KMS-11 (cell line): ENCODE measurements at regions not wholly inside any gene's neighbourhood (a gene's known extent, or its start where the extent isn't known, plus 50 kb on each side); places are given as distances from the start of the nearest gene placed in this dataset.

Source experiments
- H2AFZ ChIP-seq: fragments of 200-600 bp; sonication (generic); 2 replicates; pipeline ENCODE4 v1.6.1; 2016; ENCODE audit warnings: antibody characterized with exemption, mixed run types, low read depth
- H3K27ac ChIP-seq: fragments of 200-600 bp; sonication (generic); 2 replicates; pipeline ENCODE4 v1.6.1; 2016; ENCODE audit warnings: mild to moderate bottlenecking, mixed run types
- H3K27me3 ChIP-seq: fragments of 200-600 bp; sonication (generic); 2 replicates; pipeline ENCODE4 v1.6.1; 2017; ENCODE audit warnings: mild to moderate bottlenecking, low read depth, mixed run types, moderate library complexity; ENCODE audit not compliant: insufficient read depth
- H3K36me3 ChIP-seq: fragments of 200-600 bp; sonication (generic); 2 replicates; pipeline ENCODE4 v1.6.1; 2017; ENCODE audit warnings: mild to moderate bottlenecking, mixed run types; ENCODE audit not compliant: insufficient read depth
- H3K4me1 ChIP-seq: fragments of 200-600 bp; sonication (generic); 2 replicates; pipeline ENCODE4 v1.6.1; 2016; ENCODE audit warnings: mild to moderate bottlenecking, low read depth, mixed run types; ENCODE audit not compliant: poor library complexity, severe bottlenecking
- H3K4me2 ChIP-seq: fragments of 200-600 bp; sonication (generic); 2 replicates; pipeline ENCODE4 v1.7.0; 2016; ENCODE audit warnings: mild to moderate bottlenecking, mixed run types
- H3K4me3 ChIP-seq: fragments of 200-600 bp; sonication (generic); IDR thresholded peaks from 2 replicates; pipeline ENCODE4 v1.6.1; 2017; ENCODE audit warnings: low read depth, low read length, mixed read lengths; ENCODE audit not compliant: insufficient read depth
- H3K79me2 ChIP-seq: fragments of 200-600 bp; sonication (generic); 2 replicates; pipeline ENCODE4 v1.6.1; 2016; ENCODE audit warnings: low read depth, mixed run types; ENCODE audit not compliant: insufficient read depth
- H3K9ac ChIP-seq: fragments of 200-600 bp; sonication (generic); 2 replicates; pipeline ENCODE4 v1.6.1; 2016; ENCODE audit warnings: mild to moderate bottlenecking, mixed run types
- H4K20me1 ChIP-seq: fragments of 200-600 bp; sonication (generic); 2 replicates; pipeline ENCODE4 v1.6.1; 2016; ENCODE audit warnings: mild to moderate bottlenecking, mixed run types; ENCODE audit not compliant: insufficient read depth
- CTCF ChIP-seq: fragments of 200-600 bp; sonication (generic); conservative IDR thresholded peaks from 2 replicates; pipeline ENCODE4 v1.6.1; 2017; ENCODE audit warnings: low read depth, mild to moderate bottlenecking, antibody characterized with exemption, low read length, moderate library complexity, mixed read lengths

GRCh38 chr5:174528821-174529544 lies 195.4 kb upstream of the MSX2 start:
- Histone ChIP-seq H3K36me3 (no peaks in the 10 kb centered on the region), H3K27ac (no peak overlapping the region), H4K20me1 (no peaks in the 10 kb centered on the region), H3K4me3 (no peak overlapping the region), H3K9ac (no peak overlapping the region), H3K79me2 (no peaks in the 10 kb centered on the region), H3K4me1 (no peaks in the 10 kb centered on the region), H2AFZ (no peak overlapping the region), H3K27me3 (no peaks in the 10 kb centered on the region), H3K4me2 (no peak overlapping the region)
- no peak for TF ChIP-seq CTCF

DNA sequence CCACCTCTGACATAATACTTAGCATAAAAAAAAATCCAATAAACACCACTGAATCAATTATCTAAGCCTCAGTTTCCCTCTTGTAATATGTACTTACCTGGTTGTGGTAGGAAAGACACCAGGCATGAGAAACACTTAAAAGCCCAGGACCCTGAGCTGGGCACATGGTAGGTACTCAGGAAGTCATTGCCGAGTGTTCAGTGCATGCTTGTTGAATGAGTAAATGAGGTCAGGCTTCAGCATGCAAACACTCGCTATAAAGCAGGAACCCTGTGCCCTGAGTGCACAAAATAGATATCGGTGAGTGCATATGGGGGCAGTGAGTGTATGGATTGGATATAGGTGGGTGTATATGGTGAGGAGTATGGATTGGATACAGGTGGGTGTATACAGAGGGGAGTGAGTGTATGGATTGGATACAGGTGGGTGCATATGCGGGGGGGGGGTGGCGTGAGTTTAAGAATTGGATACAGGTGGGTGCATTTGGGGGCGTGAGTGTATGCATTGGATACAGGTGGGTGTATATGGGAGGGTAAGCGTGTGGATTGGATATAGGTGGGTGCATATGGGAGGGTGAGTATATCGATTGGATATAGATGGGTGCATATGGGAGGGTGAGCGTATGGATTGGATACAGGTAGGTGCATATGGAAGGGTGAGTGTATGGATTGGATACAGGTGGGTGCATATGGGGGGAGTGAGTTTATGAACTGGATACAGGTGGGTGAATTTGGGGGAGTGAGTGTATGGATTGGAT lies 194.3 kb upstream of the MSX2 start:
- no peak overlapping the region for H3K27ac ChIP-seq
- no peak overlapping the region for H3K4me2 ChIP-seq
- no peaks in the 10 kb centered on the region for H3K36me3 ChIP-seq
- H3K9ac ChIP-seq = no peak overlapping the region
- H3K4me1 ChIP-seq = no peaks in the 10 kb centered on the region
- H4K20me1 ChIP-seq = no peaks in the 10 kb centered on the region
- no peaks in the 10 kb centered on the region for H3K27me3 ChIP-seq
- no peaks in the 10 kb centered on the region for H3K79me2 ChIP-seq
- H3K4me3 ChIP-seq = no peak overlapping the region
- H2AFZ ChIP-seq = no peak overlapping the region
- no peak for TF ChIP-seq CTCF

DNA sequence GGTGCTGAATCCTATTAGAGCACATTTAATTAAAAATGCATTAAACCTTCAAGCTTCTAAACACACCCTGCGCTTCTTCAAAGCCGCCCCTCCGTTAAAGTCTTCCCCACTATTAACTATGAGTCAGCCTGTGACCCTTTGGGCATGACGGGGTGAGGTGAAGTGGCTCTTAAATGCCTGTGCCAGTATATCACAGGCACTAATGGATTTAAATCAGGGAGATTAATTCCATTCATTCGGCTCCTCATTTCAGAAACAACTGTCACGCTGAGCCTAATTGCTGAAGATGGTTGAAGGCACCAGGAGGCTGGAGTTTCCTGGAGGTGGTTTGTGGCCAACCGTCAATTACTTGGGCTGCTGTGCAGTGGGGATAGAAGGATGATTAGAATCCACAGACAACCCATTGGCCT lies 192.6 kb upstream of the MSX2 start:
- Histone ChIP-seq H3K4me1 (no peaks in the 10 kb centered on the region), H3K27me3 (no peaks in the 10 kb centered on the region), H3K36me3 (no peaks in the 10 kb centered on the region), H2AFZ (no peak overlapping the region), H3K79me2 (no peaks in the 10 kb centered on the region), H3K9ac (no peak overlapping the region), H4K20me1 (no peaks in the 10 kb centered on the region), H3K4me3 (no peak overlapping the region), H3K27ac (no peak overlapping the region), H3K4me2 (no peak overlapping the region)
- TF ChIP-seq CTCF = no peak

DNA sequence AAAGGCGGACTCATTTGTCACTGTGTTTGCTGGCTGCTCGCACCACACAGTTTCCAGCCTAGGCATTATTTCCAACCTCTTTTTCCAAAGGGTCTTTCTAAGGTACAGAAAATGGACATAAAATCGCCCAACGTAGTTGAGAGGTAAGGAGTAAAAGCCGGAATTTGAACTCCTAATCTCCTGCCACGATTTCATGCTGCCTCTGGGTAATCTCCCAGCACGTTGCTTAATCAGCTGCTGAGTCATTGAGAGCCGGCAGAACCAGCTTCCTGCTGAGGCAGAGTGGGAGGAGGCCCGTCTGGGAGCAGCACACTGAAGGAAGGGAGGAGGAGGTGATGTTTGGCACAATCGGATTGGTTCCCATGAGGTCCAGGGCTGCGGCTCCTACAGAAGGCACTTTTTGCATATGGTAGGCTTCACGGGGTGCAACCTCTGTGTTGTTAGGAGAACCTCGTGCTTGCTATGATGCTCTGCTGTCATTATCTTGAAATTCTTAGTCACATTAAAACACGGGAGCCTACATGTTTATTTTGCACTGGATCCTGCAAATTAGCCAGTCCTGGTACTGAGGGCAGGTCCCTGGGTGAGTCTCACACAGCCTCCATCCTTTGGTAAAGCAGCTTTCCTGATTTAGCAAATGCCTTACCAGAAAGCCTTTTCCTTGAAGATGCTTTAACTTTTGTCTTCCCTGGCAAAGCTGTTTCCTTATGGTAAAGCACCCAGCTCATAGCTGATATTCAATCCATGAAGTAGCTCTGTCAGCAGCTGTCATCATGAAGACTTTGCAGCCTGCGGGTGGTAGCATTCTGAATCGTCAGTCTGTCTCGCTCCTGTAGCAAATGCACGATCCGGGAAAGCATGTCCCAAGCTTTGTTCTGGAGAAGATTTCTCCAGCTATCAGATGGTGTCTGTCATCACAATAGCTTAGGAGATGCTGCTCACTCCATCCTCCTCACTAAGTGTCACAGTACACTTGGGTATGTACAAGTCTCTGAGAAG lies 191.6 kb upstream of the MSX2 start:
- no peak overlapping the region for H2AFZ ChIP-seq
- no peak overlapping the region for H3K4me3 ChIP-seq

More for the DNA sequence above, 191.6 kb upstream of the MSX2 start:
- TF ChIP-seq CTCF = no peak
- Histone ChIP-seq H3K27me3 (no peaks in the 10 kb centered on the region), H4K20me1 (no peaks in the 10 kb centered on the region), H3K27ac (no peak overlapping the region), H3K36me3 (no peaks in the 10 kb centered on the region), H3K9ac (no peak overlapping the region), H3K4me1 (no peaks in the 10 kb centered on the region), H3K4me2 (no peak overlapping the region), H3K79me2 (no peaks in the 10 kb centered on the region)
